AG04449 (cell line): ENCODE measurements at regions not wholly inside any gene's neighbourhood (a gene's known extent, or its start where the extent isn't known, plus 50 kb on each side); places are given as distances from the start of the nearest gene placed in this dataset.
"Not testable (repeated sequence)": the region's sequence is repeated elsewhere in the genome, so short reads cannot be mapped to it uniquely, and the experiment has no call there.

ENCODE experiments used
- CTCF ChIA-PET: fragments of 350-600 bp; formaldehyde crosslinking; extraction: SDS; loops from one replicate; lab custom pipeline; 2021; ENCODE audit warnings: antibody characterized with exemption; lab: Yijun Ruan, JAX
- POLR2A ChIA-PET: fragments of 400-600, 350-600 bp; formaldehyde crosslinking; extraction: SDS; loops from one replicate; lab custom pipeline; 2020; ENCODE audit warnings: antibody characterized with exemption, inconsistent platforms; lab: Yijun Ruan, JAX
- DNase-seq: peaks from one replicate; pipeline ENCODE4 v3.0.0-alpha.2; 2010; ENCODE audit warnings: low read depth, low spot score
- H3K4me3 ChIP-seq: 2 replicates; pipeline ENCODE4 v1.5.1; 2011; ENCODE audit warnings: low read depth, mild to moderate bottlenecking, control low read depth, low read length
- TF ChIP-seq, protein P1 (sequence below): IDR thresholded peaks from one replicate; pipeline ENCODE4 v1.5.1; 2011; ENCODE audit warnings: mild to moderate bottlenecking, moderate library complexity, low read length, control low read depth, inconsistent platforms; ENCODE audit not compliant: insufficient read depth; ENCODE audit errors: missing control alignments

DNA sequence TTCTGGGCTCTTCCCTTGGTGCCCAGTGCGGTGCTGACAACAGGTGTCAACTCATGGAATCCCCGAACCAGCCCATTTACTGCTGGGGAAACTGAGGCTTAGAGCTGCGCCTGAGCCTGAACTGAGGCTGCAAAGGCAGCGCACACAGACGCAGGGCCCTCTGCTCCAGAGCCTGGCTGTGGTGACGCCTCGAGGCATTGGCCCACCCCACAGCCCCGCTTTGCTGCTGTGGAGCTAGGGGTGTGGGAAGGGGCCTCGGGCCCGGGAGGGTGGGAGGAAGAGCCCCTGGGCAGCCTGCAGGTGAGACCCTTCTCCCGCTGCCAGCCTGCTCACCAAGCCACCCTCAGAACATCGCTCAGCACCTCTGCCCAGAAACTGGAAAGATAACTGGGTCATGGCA is 97.4 kb upstream of the LRPAP1 start:
- TF ChIP-seq, protein P1, sequence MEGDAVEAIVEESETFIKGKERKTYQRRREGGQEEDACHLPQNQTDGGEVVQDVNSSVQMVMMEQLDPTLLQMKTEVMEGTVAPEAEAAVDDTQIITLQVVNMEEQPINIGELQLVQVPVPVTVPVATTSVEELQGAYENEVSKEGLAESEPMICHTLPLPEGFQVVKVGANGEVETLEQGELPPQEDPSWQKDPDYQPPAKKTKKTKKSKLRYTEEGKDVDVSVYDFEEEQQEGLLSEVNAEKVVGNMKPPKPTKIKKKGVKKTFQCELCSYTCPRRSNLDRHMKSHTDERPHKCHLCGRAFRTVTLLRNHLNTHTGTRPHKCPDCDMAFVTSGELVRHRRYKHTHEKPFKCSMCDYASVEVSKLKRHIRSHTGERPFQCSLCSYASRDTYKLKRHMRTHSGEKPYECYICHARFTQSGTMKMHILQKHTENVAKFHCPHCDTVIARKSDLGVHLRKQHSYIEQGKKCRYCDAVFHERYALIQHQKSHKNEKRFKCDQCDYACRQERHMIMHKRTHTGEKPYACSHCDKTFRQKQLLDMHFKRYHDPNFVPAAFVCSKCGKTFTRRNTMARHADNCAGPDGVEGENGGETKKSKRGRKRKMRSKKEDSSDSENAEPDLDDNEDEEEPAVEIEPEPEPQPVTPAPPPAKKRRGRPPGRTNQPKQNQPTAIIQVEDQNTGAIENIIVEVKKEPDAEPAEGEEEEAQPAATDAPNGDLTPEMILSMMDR, result no peak
- ChIA-PET CTCF (no interaction called here), POLR2A (no interaction called here)
- DNase-seq, result no peak
- no peak overlapping the region for H3K4me3 ChIP-seq

DNA sequence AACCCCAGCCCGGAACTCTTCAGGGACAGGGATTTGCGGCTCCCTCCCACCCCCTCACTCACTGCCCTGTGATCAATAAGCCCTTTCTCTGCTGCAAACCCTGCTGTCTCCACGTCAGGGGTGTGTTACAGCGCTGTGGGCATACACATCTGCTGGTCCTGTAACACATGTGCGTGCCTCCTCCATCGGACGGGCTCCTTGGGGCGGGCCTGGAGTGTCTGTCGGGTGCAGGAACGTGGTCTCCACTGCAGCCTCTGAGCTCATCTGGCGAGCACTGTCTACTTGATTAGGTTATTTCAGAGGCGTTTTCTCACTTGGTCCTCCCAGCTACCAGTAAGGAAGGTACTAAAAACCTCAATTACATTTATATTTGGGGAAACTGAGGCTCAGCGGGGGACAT is 97.0 kb upstream of the LRPAP1 start:
- POLR2A ChIA-PET, DNase-seq, H3K4me3 ChIP-seq, CTCF ChIA-PET: not testable (repeated sequence)

GRCh38 chr4:3628868-3629175 is 96.6 kb upstream of the LRPAP1 start:
- TF ChIP-seq, protein P1, result no peak
- POLR2A ChIA-PET, result no interaction called here
- CTCF ChIA-PET, result no interaction called here
- H3K4me3 ChIP-seq, result no peak overlapping the region
- no peak for DNase-seq

- H3K4me3 ChIP-seq, POLR2A ChIA-PET, DNase-seq, CTCF ChIA-PET: not testable (repeated sequence)
These were observed 96.0 kb upstream of the LRPAP1 start for GRCh38 chr4:3627967-3628867.

GRCh38 chr4:3627456-3627855 is 95.2 kb upstream of the LRPAP1 start:
- H3K4me3 ChIP-seq, DNase-seq, CTCF ChIA-PET, POLR2A ChIA-PET: not testable (repeated sequence)

DNA sequence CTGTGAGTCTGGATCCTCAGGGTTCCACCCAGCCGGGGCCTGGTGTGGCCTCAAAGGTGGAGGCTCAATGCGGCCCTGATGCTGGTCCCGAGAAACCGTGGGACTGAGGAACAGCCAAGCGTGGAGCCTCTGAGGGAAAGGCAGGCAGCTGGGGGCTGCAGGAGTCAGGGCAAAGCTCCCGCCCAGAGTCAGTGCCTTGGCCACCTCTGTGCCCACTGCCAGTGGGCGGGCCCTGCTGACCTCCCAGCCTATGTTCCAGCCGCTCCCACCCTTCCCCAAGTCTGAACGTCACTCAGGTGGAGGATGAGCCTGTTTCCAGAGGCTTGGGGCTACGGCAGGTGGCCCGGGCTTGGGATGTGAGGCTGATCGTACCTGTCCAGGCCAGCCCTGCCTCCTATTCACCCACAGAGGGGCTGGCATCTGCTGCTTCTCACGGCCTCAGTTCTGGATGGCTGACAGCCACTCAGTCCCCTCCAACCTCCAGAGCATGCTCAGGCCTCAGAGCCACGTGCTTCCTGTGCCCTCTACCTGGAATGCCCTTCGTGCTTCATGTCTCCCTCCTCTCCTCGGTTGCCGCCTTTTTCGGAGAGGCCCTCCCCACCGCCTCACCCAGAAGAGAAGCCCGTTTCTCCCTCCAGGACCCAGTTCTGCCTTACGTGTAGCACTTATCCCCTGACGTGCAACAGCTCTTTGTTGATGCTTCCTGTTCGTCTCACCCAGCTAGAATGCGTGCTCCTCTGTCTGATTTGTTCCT is 94.1 kb upstream of the LRPAP1 start:
- DNase-seq, H3K4me3 ChIP-seq, CTCF ChIA-PET, POLR2A ChIA-PET: not testable (repeated sequence)

GRCh38 chr4:3625286-3625875 is 93.2 kb upstream of the LRPAP1 start:
- CTCF ChIA-PET, DNase-seq, H3K4me3 ChIP-seq, POLR2A ChIA-PET: not testable (repeated sequence)

GRCh38 chr4:3623809-3624329 is 91.6 kb upstream of the LRPAP1 start:
- not testable (repeated sequence) for DNase-seq

GRCh38 chr4:3623106-3623505 is 90.9 kb upstream of the LRPAP1 start:
- ChIA-PET CTCF (no interaction called here), POLR2A (no interaction called here)
- H3K4me3 ChIP-seq, result no peak overlapping the region
- no peak for DNase-seq
- TF ChIP-seq, protein P1, result no peak

More at GRCh38 chr4:3623809-3624329, 91.6 kb upstream of the LRPAP1 start:
- H3K4me3 ChIP-seq, CTCF ChIA-PET, POLR2A ChIA-PET: not testable (repeated sequence)

- CTCF ChIA-PET, DNase-seq, H3K4me3 ChIP-seq, POLR2A ChIA-PET: not testable (repeated sequence)
These were observed 88.1 kb upstream of the LRPAP1 start for GRCh38 chr4:3620365-3620764.

GRCh38 chr4:3619698-3620097 is 87.5 kb upstream of the LRPAP1 start:
- CTCF ChIA-PET, H3K4me3 ChIP-seq, POLR2A ChIA-PET, DNase-seq: not testable (repeated sequence)

- CTCF ChIA-PET, POLR2A ChIA-PET: not testable (repeated sequence)
These were observed 86.1 kb upstream of the LRPAP1 start for GRCh38 chr4:3618341-3618740.

More at GRCh38 chr4:3618341-3618740, 86.1 kb upstream of the LRPAP1 start:
- not testable (repeated sequence) for DNase-seq, H3K4me3 ChIP-seq
